H1 (cell line): ENCODE measurements at regions not wholly inside any gene's neighbourhood (a gene's known extent, or its start where the extent isn't known, plus 50 kb on each side); places are given as distances from the start of the nearest gene placed in this dataset.

Experiments used
- CHD1 ChIP-seq: IDR thresholded peaks from 2 replicates; pipeline ENCODE4 v1.6.1; 2012; ENCODE audit warnings: low read depth, low read length, improper control_type of control experiment
- E2F6 ChIP-seq: IDR thresholded peaks from 2 replicates; pipeline ENCODE4 v1.6.1; 2012; ENCODE audit warnings: inconsistent platforms
- KDM4A ChIP-seq: IDR thresholded peaks from one replicate; pipeline ENCODE4 v1.7.1; 2012; ENCODE audit warnings: low read depth, mild to moderate bottlenecking, moderate library complexity, low read length, inconsistent platforms; ENCODE audit not compliant: severe bottlenecking
- POLR2A ChIP-seq, 2 experiments: IDR thresholded peaks; 1 replicate in 1 of 2; 2 replicates in 1 of 2; pipeline ENCODE4 v1.6.1; 2011; ENCODE audit warnings: low read depth in 2 of 2, low read length in 2 of 2, mild to moderate bottlenecking in 2 of 2; ENCODE audit errors: control extremely low read depth in 1 of 2
- POLR2AphosphoS5 ChIP-seq: IDR thresholded peaks from 2 replicates; pipeline ENCODE4 v1.6.1; 2011; ENCODE audit warnings: low read depth, low read length
- RAD21 ChIP-seq, 2 experiments: IDR thresholded peaks in 1 of 2; conservative IDR thresholded peaks in 1 of 2; 2 replicates each; pipeline ENCODE4 v1.6.1; 2011; ENCODE audit warnings: low read depth in 2 of 2, low read length in 2 of 2, improper control_type of control experiment in 1 of 2, inconsistent platforms in 1 of 2, mild to moderate bottlenecking in 1 of 2, moderate library complexity in 1 of 2
- RNF2 ChIP-seq: fragments of 200-900, 300-1000 bp; sonication (generic); IDR thresholded peaks from 2 replicates; pipeline ENCODE4 v1.7.1; 2016; ENCODE audit warnings: borderline replicate concordance, low read depth, mild to moderate bottlenecking, antibody characterized with exemption, low read length; ENCODE audit not compliant: poor library complexity, severe bottlenecking; ENCODE audit errors: missing control alignments
- SRF ChIP-seq: IDR thresholded peaks from 2 replicates; pipeline ENCODE4 v1.6.1; 2011; ENCODE audit warnings: mild to moderate bottlenecking, low read depth, low read length, moderate library complexity
- TF ChIP-seq, protein P1 (sequence below), 3 experiments: IDR thresholded peaks; 1 replicate in 2 of 3; 2 replicates in 1 of 3; pipeline versions ENCODE4 v1.5.1 to v1.6.1; 2011; ENCODE audit warnings: low read length in 3 of 3, mild to moderate bottlenecking in 3 of 3, inconsistent platforms in 2 of 3, low read depth in 1 of 3, moderate library complexity in 1 of 3; ENCODE audit not compliant: insufficient read depth in 1 of 3; ENCODE audit errors: control extremely low read depth in 1 of 3

DNA sequence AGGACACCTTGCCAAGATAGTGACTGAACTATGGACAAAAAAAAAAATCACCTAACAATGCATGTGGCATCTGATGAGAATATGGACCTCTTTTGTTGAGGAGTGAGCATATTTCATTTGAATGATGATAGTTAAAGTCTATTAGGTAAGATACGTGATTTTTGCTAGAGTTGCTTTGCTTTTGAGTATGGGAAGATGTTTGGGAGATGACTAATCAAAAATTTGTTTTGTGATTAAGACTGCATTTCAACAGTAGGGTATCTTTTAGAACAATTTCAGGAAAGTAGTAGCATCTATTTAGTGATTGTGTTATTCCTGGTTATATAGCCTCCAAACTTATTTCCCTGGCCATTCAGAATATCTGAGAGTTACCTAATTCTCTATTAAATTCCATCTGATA lies 878.6 kb upstream of the CITED2 start (continued):
- TF ChIP-seq, protein P1, sequence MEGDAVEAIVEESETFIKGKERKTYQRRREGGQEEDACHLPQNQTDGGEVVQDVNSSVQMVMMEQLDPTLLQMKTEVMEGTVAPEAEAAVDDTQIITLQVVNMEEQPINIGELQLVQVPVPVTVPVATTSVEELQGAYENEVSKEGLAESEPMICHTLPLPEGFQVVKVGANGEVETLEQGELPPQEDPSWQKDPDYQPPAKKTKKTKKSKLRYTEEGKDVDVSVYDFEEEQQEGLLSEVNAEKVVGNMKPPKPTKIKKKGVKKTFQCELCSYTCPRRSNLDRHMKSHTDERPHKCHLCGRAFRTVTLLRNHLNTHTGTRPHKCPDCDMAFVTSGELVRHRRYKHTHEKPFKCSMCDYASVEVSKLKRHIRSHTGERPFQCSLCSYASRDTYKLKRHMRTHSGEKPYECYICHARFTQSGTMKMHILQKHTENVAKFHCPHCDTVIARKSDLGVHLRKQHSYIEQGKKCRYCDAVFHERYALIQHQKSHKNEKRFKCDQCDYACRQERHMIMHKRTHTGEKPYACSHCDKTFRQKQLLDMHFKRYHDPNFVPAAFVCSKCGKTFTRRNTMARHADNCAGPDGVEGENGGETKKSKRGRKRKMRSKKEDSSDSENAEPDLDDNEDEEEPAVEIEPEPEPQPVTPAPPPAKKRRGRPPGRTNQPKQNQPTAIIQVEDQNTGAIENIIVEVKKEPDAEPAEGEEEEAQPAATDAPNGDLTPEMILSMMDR (IDR thresholded peaks at IDR 0.05; ENCODE audit: control extremely low read depth in 1 of 3, insufficient read depth in 1 of 3, low read depth in 1 of 3, low read length in 3 of 3): no peak
- TF ChIP-seq RNF2 (no peak), KDM4A (no peak), E2F6 (no peak), POLR2AphosphoS5 (no peak), RAD21 (IDR thresholded peaks at IDR 0.05 in 1 of 2, conservative IDR thresholded peaks at IDR 0.05 in 1 of 2; ENCODE audit: low read depth in 2 of 2, low read length in 2 of 2) (no peak), CHD1 (no peak), POLR2A (IDR thresholded peaks at IDR 0.05; ENCODE audit: control extremely low read depth in 1 of 2, low read depth in 2 of 2, low read length in 2 of 2) (no peak), SRF (no peak)
- TF ChIP-seq, all 59 proteins: peak for 0
